ENCODE measurements at regions not wholly inside any gene's neighbourhood (a gene's known extent, or its start where the extent isn't known, plus 50 kb on each side); places are given as distances from the start of the nearest gene placed in this dataset.

GRCh38 chr2:236511266-236511665 is 58.4 kb upstream of the ACKR3 start:
- no peak for TF ChIP-seq NFE2L2 (conservative IDR thresholded peaks at IDR 0.05; ENCODE audit: low read length)
- no peak for TF ChIP-seq RFX5 (IDR thresholded peaks at IDR 0.05)
